Activated T-helper 1 cell treated with anti-CD3 and anti-CD28 coated beads, Interleukin-12 subunit alpha, Interleukin-12 subunit beta, Interleukin-2, Interleukin-4 antibody, amounts not matched to agents 30 ng/mL and 10 ng/mL and 1 ng/mL, durations not matched to agents 14 hours and 24 hours and 36 hours (primary cell): ENCODE measurements at regions not wholly inside any gene's neighbourhood (a gene's known extent, or its start where the extent isn't known, plus 50 kb on each side); places are given as distances from the start of the nearest gene placed in this dataset.
"Not testable (repeated sequence)": the region's sequence is repeated elsewhere in the genome, so short reads cannot be mapped to it uniquely, and the experiment has no call there.

Experiments used
- DNase-seq: peaks from one replicate; pipeline ENCODE4 v3.0.0; 2021; ENCODE audit warnings: low spot score
- H3K27ac Mint-ChIP-seq: one replicate; pipeline ENCODE4 v1.8.0; 2021; ENCODE audit warnings: mild to moderate bottlenecking, mixed read lengths
- H3K27me3 Mint-ChIP-seq: one replicate; pipeline ENCODE4 v1.8.0; 2022; ENCODE audit warnings: mild to moderate bottlenecking, moderate library complexity, mixed read lengths; ENCODE audit not compliant: insufficient read depth
- H3K36me3 Mint-ChIP-seq: one replicate; pipeline ENCODE4 v1.8.0; 2021; ENCODE audit warnings: low read depth, mixed read lengths
- H3K4me1 Mint-ChIP-seq: one replicate; pipeline ENCODE4 v1.8.0; 2021; ENCODE audit warnings: low read depth, mixed read lengths
- H3K4me3 Mint-ChIP-seq: one replicate; pipeline ENCODE4 v1.8.0; 2021; ENCODE audit warnings: mild to moderate bottlenecking, moderate library complexity, mixed read lengths
- H3K9me3 Mint-ChIP-seq: one replicate; pipeline ENCODE4 v1.8.0; 2021; ENCODE audit warnings: mixed read lengths
- intact Hi-C: fragments of 100-400 bp; cut with micrococcal nuclease; formaldehyde crosslinking; loops from one replicate; pipeline ENCODE4 v1.15.1; 2024

DNA sequence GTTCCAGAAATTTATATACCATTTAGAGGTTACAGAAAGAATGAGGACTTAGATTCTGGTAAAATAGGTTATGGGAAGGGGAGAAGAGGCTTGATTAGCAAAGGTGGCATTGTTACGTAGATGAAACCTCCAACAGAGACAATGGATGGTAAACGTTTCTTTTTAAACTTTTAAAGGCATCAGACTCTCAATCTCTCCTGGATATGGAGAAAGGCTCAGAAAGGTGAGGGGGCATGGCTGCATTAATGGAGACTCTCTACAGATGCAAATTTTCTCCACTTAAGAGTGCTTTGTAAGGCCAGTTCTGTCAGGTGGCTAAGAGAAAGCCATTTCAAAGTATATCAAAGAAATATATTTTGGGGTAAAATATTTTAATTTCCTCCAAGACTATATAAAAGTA, 240.9 kb upstream of the PTER start:
- no peak overlapping the region for H3K4me3 Mint-ChIP-seq
- DNase-seq: no peak
- no peak overlapping the region for H3K27ac Mint-ChIP-seq
- H3K9me3 Mint-ChIP-seq: peaks cover 32% of the 10 kb centered on the region
- intact Hi-C loops: loop anchor here (1.0 to 10.0 kb wide), 4 partner anchors 240 to 1031 kb away; partner anchors contain the start of gene VIM
- peaks cover 8% of the 10 kb centered on the region for H3K36me3 Mint-ChIP-seq
- peaks cover 31% of the 10 kb centered on the region for H3K4me1 Mint-ChIP-seq
- H3K27me3 Mint-ChIP-seq: peaks cover 2% of the 10 kb centered on the region

DNA sequence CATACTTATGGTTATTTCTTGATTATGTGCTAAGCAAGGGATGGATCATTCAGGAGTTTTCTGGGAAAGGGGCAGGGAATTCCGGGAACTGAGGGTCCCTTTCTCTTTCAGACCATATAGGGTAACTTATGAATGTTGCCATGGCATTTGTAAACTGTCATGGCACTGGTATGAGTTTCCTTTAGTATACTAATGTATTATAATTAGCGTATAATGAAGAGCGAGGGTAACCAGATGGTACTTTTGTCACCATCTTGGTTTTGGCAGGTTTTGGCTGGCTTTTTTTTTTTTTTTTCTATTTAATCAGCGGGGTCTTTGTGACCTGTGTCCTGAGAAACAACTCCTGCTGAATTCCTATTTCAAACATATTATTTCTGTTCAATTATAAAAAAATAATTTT, 237.6 kb upstream of the PTER start:
- peaks cover 28% of the 10 kb centered on the region for H3K4me1 Mint-ChIP-seq
- peaks cover 8% of the 10 kb centered on the region for H3K36me3 Mint-ChIP-seq
- no peak overlapping the region for H3K4me3 Mint-ChIP-seq
- intact Hi-C loops: loop anchor here (5.0 to 10.0 kb wide), 2 partner anchors 336 to 1028 kb away; partner anchors contain the start of gene VIM
- no peak overlapping the region for H3K27ac Mint-ChIP-seq
- H3K9me3 Mint-ChIP-seq: peaks cover 22% of the 10 kb centered on the region
- DNase-seq: no peak
- H3K27me3 Mint-ChIP-seq: peaks cover 3% of the 10 kb centered on the region

DNA sequence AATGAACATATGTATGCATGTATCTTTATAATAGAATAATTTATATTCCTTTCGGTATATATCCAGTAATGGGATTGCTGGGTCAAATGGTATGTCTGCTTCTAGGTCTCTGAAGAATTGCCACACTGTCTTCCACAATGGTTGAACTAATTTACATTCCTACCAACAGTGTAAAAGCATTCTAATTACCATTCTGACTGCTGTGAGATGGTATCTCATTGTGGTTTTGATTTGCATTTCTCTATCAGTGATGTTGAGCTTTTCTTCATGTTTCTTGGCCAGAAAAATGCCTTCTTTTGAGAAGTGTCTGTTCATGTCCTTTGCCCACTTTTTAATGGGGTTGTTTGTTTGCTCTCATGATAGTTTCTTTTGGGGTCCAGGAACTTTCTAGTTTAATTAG, 213.2 kb upstream of the PTER start:
- H3K4me3 Mint-ChIP-seq, H3K4me1 Mint-ChIP-seq, DNase-seq, H3K27ac Mint-ChIP-seq, intact Hi-C loops, H3K27me3 Mint-ChIP-seq, H3K36me3 Mint-ChIP-seq: not testable (repeated sequence)
- peaks cover 37% of the 10 kb centered on the region for H3K9me3 Mint-ChIP-seq

DNA sequence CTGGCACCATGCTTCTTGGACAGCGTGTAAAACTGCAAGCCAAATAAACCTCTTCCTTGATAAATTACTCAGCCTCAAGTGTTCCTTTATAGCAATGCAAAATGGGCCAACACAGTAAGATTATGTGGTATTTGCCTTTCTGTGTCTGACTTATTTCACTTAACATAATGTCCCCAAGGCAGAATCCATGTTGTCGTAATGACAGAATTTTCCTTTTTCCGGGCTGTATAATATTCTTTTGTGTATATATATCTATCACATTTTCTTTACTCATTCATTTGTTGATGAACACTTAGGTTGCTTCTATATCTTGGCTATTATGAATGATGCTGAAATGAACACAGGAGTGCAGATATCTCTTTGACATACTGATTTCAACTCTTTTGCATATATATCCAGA, 209.1 kb upstream of the PTER start:
- H3K36me3 Mint-ChIP-seq: no peaks in the 10 kb centered on the region
- no peak overlapping the region for H3K4me3 Mint-ChIP-seq
- no peaks in the 10 kb centered on the region for H3K4me1 Mint-ChIP-seq
- intact Hi-C loops: no loop called here
- H3K9me3 Mint-ChIP-seq: peaks cover 20% of the 10 kb centered on the region
- H3K27me3 Mint-ChIP-seq: no peaks in the 10 kb centered on the region
- H3K27ac Mint-ChIP-seq: no peak overlapping the region
- no peak for DNase-seq

DNA sequence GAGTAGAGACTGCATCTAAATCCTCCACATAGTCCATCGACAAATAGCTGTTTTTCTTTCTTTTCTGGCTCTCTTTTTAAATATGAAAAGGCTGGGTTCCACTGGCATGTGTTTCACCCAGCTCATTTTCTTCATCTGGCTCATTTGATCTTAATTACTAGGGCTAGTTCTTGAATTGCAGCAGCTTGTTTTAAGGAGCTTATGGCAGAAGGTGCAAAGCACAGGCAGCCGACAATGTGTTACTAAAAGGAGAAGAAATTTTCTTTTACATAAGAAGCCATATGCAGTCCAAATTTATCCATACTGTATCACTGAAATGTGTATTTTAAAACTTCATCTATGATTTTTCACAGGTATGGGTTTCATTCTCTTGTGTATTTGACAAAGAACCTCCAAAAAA, 205.6 kb upstream of the PTER start:
- Mint-ChIP-seq H3K4me3 (no peak overlapping the region), H3K27ac (no peak overlapping the region), H3K4me1 (no peaks in the 10 kb centered on the region), H3K27me3 (peaks cover 3% of the 10 kb centered on the region), H3K36me3 (no peaks in the 10 kb centered on the region), H3K9me3 (peaks cover 10% of the 10 kb centered on the region)
- intact Hi-C loops: no loop called here
- no peak for DNase-seq

DNA sequence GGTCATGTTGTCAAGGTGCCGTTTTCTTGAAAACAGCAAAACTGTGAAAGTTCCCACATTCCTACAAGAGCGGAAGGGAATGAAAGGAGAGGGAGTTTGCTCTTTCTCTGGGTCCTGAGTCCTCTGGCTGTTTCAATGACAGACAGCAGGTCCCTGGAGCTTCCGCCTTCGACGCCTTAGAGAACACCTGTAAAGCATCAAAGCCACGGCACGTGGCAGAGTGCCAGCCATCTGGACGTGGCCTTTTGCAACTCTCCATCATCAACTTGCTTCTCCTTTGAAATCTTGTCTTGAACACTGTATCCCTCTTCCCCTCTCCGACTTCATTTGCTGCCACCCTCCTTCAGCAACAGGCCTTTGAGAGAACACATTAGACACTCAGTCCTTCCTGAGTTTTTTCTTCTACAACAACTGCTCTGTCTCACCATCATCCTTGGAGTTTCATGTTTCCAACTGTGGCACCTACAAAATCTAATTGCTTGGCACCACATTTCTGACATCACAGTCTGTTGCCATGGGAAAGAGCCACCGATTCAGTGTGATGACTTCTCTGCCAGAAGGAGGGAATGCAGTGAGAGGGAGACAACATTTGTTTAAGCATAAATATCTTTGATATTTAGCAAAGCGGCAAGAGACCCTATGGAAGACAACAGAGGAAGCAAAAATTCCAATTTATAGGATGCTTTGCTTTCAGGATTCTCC, 204.9 kb upstream of the PTER start:
- Mint-ChIP-seq H3K36me3 (no peaks in the 10 kb centered on the region), H3K27ac (no peak overlapping the region)

DNA sequence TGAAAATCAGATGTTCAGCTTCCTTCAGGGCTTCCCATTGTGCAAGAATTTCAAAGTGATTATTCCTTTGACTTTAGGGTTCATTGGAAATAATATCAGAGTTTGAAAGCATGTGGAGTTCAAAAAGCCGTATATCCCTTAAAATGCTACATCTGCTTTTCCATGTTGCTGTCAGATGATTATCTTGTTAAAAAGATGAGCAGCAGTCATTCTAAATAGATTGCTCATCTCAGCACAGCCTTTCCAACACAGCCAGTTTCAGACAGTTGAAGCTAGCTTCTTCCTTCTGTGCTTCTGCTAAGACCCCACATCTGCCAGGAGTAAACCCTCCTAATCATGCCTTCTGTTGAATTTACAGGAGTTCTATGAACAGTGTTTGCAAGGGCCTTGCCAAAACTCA, 204.4 kb upstream of the PTER start:
- intact Hi-C loops: no loop called here
- no peaks in the 10 kb centered on the region for H3K4me1 Mint-ChIP-seq
- H3K27me3 Mint-ChIP-seq: peaks cover 3% of the 10 kb centered on the region
- H3K36me3 Mint-ChIP-seq: no peaks in the 10 kb centered on the region
- H3K4me3 Mint-ChIP-seq: no peak overlapping the region
- H3K27ac Mint-ChIP-seq: no peak overlapping the region
- DNase-seq: no peak
- peaks cover 5% of the 10 kb centered on the region for H3K9me3 Mint-ChIP-seq

More for the DNA sequence above, 204.9 kb upstream of the PTER start:
- intact Hi-C loops: no loop called here
- H3K4me3 Mint-ChIP-seq: no peak overlapping the region
- peaks cover 10% of the 10 kb centered on the region for H3K9me3 Mint-ChIP-seq
- DNase-seq: no peak
- no peaks in the 10 kb centered on the region for H3K4me1 Mint-ChIP-seq
- peaks cover 3% of the 10 kb centered on the region for H3K27me3 Mint-ChIP-seq

DNA sequence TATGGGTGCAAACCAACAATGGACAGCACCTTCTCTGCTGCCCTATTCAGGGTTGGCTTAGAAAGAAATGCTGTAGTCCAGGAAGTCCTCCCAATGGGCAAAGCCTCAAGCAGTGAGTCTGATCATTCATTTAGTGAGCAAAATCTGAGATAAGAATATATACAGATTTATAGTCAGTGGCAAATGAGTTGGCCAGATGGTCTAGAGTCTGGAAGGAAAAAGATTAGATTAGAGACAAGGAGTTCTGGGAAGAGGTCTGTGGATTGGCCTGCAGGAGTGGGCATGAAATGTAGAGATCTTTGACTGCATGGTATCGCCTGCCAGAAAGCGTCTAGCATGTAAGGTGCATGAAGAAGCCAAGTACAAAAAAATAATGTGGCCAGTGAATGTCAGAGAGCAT, 201.9 kb upstream of the PTER start:
- no peaks in the 10 kb centered on the region for H3K9me3 Mint-ChIP-seq
- intact Hi-C loops: no loop called here
- no peak overlapping the region for H3K4me3 Mint-ChIP-seq
- peaks cover 3% of the 10 kb centered on the region for H3K27me3 Mint-ChIP-seq
- no peaks in the 10 kb centered on the region for H3K36me3 Mint-ChIP-seq
- no peaks in the 10 kb centered on the region for H3K4me1 Mint-ChIP-seq
- DNase-seq: no peak
- H3K27ac Mint-ChIP-seq: no peak overlapping the region

DNA sequence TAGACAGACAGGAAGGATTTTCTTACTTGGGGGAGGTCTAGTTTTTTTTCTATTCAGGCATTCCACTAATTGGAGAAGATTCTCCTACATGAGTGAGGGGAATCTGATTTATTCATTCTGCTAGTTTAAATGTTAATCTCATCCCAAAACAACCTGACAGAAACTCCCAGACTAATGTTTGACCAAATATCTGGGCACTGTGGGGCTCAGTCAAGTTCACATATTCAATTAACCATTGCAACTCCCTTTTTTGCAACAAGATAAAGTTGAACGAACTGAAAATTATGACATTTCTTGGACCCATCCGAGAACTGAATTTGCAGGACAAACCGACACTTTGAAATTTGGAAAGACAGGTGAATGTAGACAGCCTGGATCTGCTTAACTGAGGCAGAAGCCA, 194.4 kb upstream of the PTER start:
- intact Hi-C loops: no loop called here
- H3K27ac Mint-ChIP-seq: no peak overlapping the region
- no peak overlapping the region for H3K4me3 Mint-ChIP-seq
- DNase-seq: no peak
- H3K9me3 Mint-ChIP-seq: no peaks in the 10 kb centered on the region
- no peaks in the 10 kb centered on the region for H3K27me3 Mint-ChIP-seq
- H3K4me1 Mint-ChIP-seq: no peaks in the 10 kb centered on the region
- no peaks in the 10 kb centered on the region for H3K36me3 Mint-ChIP-seq

DNA sequence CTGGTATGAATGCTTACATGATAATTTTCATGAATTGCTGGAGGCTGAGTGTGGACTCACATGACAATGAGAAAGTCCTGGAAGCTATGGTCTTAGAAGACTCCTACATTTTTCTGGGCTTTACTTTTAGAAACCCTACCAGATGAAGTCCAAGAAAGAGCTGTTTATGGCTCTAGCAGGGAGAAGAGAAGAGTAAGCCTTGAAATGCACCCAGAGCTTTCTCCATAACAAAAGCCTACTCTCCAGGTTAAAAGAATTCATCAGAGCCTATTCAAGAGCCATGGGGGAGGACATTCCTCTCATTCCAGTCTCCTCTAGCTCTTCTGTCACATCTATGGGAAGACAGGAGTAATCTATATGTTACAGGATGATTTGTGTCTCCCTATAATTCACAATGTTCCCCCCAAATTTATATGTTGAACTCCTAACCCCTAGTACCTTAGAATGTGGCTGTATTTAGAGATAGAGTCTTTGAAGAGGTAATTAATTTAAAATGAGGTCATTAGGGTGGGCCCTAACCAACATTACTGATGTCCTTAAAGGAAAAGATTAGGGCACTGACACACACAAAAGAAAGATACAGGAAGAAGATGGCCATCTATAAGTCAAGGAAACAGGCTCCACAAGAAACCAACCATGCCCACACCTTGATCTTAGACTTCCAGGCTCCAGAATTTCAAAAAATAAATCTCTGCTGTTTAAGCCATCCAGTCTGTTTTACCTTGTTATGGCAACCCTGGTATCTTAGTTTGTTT, 193.8 kb upstream of the PTER start:
- no peaks in the 10 kb centered on the region for H3K9me3 Mint-ChIP-seq

DNA sequence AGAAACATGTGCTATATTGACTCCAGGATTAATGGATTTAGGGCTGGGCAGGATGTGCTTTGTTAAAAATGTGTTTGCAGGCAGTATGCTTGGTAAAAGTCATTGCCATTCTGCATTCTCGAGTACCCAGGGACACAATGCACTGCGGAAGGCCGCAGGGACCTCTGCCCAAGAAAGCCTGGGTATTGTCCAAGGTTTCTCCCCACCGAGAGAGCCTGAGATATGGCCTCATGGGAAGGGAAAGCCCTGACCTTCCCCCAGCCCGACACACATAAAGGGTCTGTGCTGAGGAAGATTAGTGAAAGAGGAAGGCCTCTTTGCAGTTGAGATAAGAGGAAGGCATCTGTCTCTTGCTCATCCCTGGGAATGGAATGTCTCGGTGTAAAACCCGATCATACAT, 186.7 kb upstream of the PTER start:
- not testable (repeated sequence) for H3K9me3 Mint-ChIP-seq

More for the DNA sequence above, 193.8 kb upstream of the PTER start:
- H3K27ac Mint-ChIP-seq: no peak overlapping the region
- no peaks in the 10 kb centered on the region for H3K4me1 Mint-ChIP-seq
- H3K4me3 Mint-ChIP-seq: no peak overlapping the region
- no peaks in the 10 kb centered on the region for H3K36me3 Mint-ChIP-seq
- no peak for DNase-seq
- no peaks in the 10 kb centered on the region for H3K27me3 Mint-ChIP-seq
- intact Hi-C loops: no loop called here

DNA sequence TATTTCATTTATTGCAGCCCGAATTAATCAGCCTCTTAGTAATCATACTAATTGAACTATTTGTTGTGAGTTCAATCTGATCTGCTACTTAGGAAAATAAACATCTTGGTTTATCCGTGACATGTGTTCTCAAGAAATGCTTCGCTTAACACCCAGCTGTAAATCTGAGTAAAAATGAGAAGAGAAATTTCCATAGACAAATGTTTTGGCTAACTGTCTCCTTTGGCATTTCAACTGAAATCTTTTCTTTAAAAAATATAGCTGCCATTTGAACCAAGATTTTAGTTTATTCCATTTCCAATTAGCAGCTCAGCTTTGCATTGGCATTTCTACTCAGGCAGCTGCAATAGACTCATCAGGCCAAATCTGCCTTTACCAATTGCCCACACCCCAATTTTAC, 180.5 kb upstream of the PTER start:
- Mint-ChIP-seq H3K36me3 (no peaks in the 10 kb centered on the region), H3K4me1 (no peaks in the 10 kb centered on the region), H3K4me3 (no peak overlapping the region), H3K27me3 (no peaks in the 10 kb centered on the region), H3K27ac (no peak overlapping the region), H3K9me3 (peaks cover 27% of the 10 kb centered on the region)
- intact Hi-C loops: no loop called here
- DNase-seq: no peak

More for the DNA sequence above, 186.7 kb upstream of the PTER start:
- H3K36me3 Mint-ChIP-seq, intact Hi-C loops, H3K4me3 Mint-ChIP-seq, H3K4me1 Mint-ChIP-seq, H3K27ac Mint-ChIP-seq, DNase-seq, H3K27me3 Mint-ChIP-seq: not testable (repeated sequence)

DNA sequence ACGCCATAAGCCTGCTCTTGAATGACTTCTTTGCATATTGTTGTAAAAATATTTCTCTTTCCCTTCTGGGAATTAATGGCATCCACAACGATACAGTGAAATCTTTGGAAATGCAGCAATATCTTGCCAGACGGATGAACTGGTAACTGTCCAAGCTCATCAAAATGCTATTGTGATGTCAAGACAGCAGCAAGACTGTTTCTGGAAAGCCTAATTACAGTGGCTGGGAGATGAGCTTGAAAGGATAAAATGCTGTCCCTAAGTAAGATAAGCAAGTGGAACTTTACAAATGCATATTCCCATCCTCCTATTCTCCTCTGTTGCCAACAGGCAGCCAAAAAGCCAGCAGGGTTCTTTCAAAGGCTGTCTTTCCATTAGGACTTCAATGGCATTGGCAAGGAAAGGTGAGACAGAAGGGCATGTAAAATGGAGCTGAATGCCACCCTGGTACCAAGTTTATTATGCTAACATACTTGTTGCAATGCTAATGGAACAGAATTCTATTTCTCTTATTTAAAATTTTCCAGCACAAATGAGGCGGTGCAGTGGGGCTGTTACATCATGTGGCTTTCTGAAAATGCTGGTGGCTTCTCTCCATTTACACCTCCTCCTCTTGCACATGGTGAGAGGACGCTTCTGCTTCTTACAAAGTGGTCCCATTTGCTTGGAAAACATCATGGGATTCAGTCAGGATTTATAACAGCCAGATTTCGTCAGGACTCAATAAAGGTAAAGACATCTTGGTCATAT, 178.3 kb upstream of the PTER start:
- intact Hi-C loops: no loop called here
- no peaks in the 10 kb centered on the region for H3K27me3 Mint-ChIP-seq

More for the DNA sequence above, 178.3 kb upstream of the PTER start:
- H3K27ac Mint-ChIP-seq: no peak overlapping the region
- no peak for DNase-seq
- no peaks in the 10 kb centered on the region for H3K4me1 Mint-ChIP-seq
- H3K36me3 Mint-ChIP-seq: no peaks in the 10 kb centered on the region
- H3K9me3 Mint-ChIP-seq: peaks cover 33% of the 10 kb centered on the region
- no peak overlapping the region for H3K4me3 Mint-ChIP-seq
